ENCODE measurements at regions not wholly inside any gene's neighbourhood (a gene's known extent, or its start where the extent isn't known, plus 50 kb on each side); places are given as distances from the start of the nearest gene placed in this dataset.

- Histone ChIP-seq H3K9me3 (ENCODE audit: low read length) (no peaks in the 10 kb centered on the region), H3K27me3 (ENCODE audit: control insufficient read depth in 1 of 2, insufficient read depth in 2 of 2, low read length in 2 of 2) (no peaks in the 10 kb centered on the region), H3K79me2 (ENCODE audit: insufficient read depth, low read length) (no peaks in the 10 kb centered on the region), H3K27ac (ENCODE audit: extremely low read length, insufficient read depth, low read length) (no peak overlapping the region), H4K20me1 (ENCODE audit: insufficient read depth, low read length) (no peaks in the 10 kb centered on the region), H3K4me3 (replicated peaks in 1 of 3; ENCODE audit: insufficient read depth in 1 of 3, low read depth in 2 of 3, low read length in 3 of 3) (no peak overlapping the region), H3K4me2 (ENCODE audit: low read depth, low read length) (no peak overlapping the region), H2AFZ (ENCODE audit: low read length) (no peak overlapping the region), H3K36me3 (replicated peaks in 1 of 2; ENCODE audit: control insufficient read depth in 1 of 2, insufficient read depth in 2 of 2, low read length in 2 of 2) (no peaks in the 10 kb centered on the region), H3K9ac (ENCODE audit: insufficient read depth, low read depth, low read length) (no peak overlapping the region), H3K4me1 (ENCODE audit: insufficient read depth, low read length) (no peaks in the 10 kb centered on the region)
- DNase-seq (ENCODE audit: low spot score): no peak
- ChIA-PET POLR2A (no interaction called here), CTCF (ENCODE audit: low intra/inter-chr PET ratio, low total read pairs) (no interaction called here)
- no peak for TF ChIP-seq MZF1 (CRISPR knock-in tag; IDR thresholded peaks at IDR 0.05; ENCODE audit: borderline replicate concordance)
- in situ Hi-C loops (cut with HindIII; ENCODE audit: extremely low pct_ligation_motif_present, low pct_unique_long_range_greater_than_20kb): no loop called here
- no TSS peak for BruUV-seq (replicated peaks)
- intact Hi-C loops (cut with micrococcal nuclease; ENCODE audit: unreplicated experiment): no loop called here
- FAIRE-seq: no peak
- ATAC-seq: no peak
Measured at GRCh38 chr1:221530791-221531190, 211.1 kb downstream of the DUSP10 start.

DNA sequence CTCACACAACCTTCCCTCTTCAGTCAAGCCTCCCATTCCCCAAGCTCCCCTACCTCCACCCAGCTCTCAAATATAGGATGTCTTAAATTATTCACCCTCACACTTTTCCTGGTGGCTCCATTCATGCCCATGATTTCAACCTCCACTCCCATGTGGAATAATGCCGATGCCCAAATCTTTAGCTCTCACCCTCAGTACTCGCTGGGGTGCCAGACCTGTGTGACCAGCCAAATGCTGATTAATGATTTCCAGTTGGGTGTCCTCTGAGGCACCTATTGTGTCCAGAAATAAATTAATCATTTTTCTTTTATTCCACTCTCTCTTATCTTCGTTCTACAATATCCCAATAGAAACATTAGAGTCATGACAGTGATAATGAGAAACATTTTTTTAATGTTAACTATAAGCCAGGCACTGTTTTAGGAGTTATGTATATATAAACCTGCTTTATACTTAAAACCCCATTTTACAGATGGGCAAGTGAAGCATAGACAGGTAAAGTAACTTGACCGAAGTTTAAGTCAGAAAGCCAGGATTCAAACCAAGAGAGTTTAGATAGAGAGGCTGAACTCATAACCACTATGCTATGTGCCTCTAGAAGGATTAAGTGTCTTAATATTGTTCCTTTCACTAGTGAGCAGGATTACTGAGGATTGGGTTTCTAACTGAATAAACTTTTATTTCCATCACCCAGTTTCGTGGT lies 209.7 kb downstream of the DUSP10 start:
- Histone ChIP-seq H3K27me3 (ENCODE audit: control insufficient read depth in 1 of 2, insufficient read depth in 2 of 2, low read length in 2 of 2) (no peaks in the 10 kb centered on the region), H3K79me2 (ENCODE audit: insufficient read depth, low read length) (no peaks in the 10 kb centered on the region), H2AFZ (ENCODE audit: low read length) (no peak overlapping the region), H4K20me1 (ENCODE audit: insufficient read depth, low read length) (no peaks in the 10 kb centered on the region), H3K4me2 (ENCODE audit: low read depth, low read length) (no peak overlapping the region), H3K9ac (ENCODE audit: insufficient read depth, low read depth, low read length) (no peak overlapping the region), H3K9me3 (ENCODE audit: low read length) (no peaks in the 10 kb centered on the region), H3K36me3 (replicated peaks in 1 of 2; ENCODE audit: control insufficient read depth in 1 of 2, insufficient read depth in 2 of 2, low read length in 2 of 2) (no peaks in the 10 kb centered on the region), H3K4me1 (ENCODE audit: insufficient read depth, low read length) (no peaks in the 10 kb centered on the region), H3K4me3 (replicated peaks in 1 of 3; ENCODE audit: insufficient read depth in 1 of 3, low read depth in 2 of 3, low read length in 3 of 3) (no peak overlapping the region), H3K27ac (ENCODE audit: extremely low read length, insufficient read depth, low read length) (no peak overlapping the region)
- no peak for ATAC-seq
- BruUV-seq (replicated peaks): no TSS peak
- POLR2A ChIA-PET: no interaction called here
- FAIRE-seq: no peak
- intact Hi-C loops (cut with micrococcal nuclease; ENCODE audit: unreplicated experiment): no loop called here
- DNase-seq (ENCODE audit: low spot score): no peak
- no peak for TF ChIP-seq PCBP2 (optimal IDR thresholded peaks at IDR 0.05; ENCODE audit: low read depth, low read length, poor library complexity, severe bottlenecking)
- no peak for TF ChIP-seq ZSCAN5A (CRISPR knock-in tag; IDR thresholded peaks at IDR 0.05; ENCODE audit: borderline replicate concordance)
- no peak for TF ChIP-seq JARID2 (CRISPR knock-in tag; IDR thresholded peaks at IDR 0.05; ENCODE audit: insufficient replicate concordance)
- no peak for TF ChIP-seq ZFP1 (CRISPR knock-in tag; IDR thresholded peaks at IDR 0.05)
- no peak for TF ChIP-seq ZNF841 (CRISPR knock-in tag; IDR thresholded peaks at IDR 0.05; ENCODE audit: borderline replicate concordance)
- TF ChIP-seq MAZ (IDR thresholded peaks at IDR 0.05; ENCODE audit: borderline replicate concordance, low read depth, low read length): no peak
- TF ChIP-seq MAZ (CRISPR knock-in tag; IDR thresholded peaks at IDR 0.05; ENCODE audit: low read depth): no peak
- no peak for TF ChIP-seq ATM (IDR thresholded peaks at IDR 0.05; ENCODE audit: borderline replicate concordance)
- TF ChIP-seq THAP8 (CRISPR knock-in tag; IDR thresholded peaks at IDR 0.05; ENCODE audit: borderline replicate concordance): no peak
- TF ChIP-seq, protein P1, sequence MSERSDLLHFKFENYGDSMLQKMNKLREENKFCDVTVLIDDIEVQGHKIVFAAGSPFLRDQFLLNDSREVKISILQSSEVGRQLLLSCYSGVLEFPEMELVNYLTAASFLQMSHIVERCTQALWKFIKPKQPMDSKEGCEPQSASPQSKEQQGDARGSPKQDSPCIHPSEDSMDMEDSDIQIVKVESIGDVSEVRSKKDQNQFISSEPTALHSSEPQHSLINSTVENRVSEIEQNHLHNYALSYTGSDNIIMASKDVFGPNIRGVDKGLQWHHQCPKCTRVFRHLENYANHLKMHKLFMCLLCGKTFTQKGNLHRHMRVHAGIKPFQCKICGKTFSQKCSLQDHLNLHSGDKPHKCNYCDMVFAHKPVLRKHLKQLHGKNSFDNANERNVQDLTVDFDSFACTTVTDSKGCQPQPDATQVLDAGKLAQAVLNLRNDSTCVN (CRISPR knock-in tag; IDR thresholded peaks at IDR 0.05; ENCODE audit: borderline replicate concordance): no peak
- in situ Hi-C loops (cut with HindIII; ENCODE audit: extremely low pct_ligation_motif_present, low pct_unique_long_range_greater_than_20kb): no loop called here
- CTCF ChIA-PET (ENCODE audit: low intra/inter-chr PET ratio, low total read pairs): no interaction called here
- 9% methylated on average over 5 of the region's 5 CpGs for WGBS (ENCODE audit: low lambda C conversion rate)

All from HepG2 (cell line).